GM13977 (cell line): ENCODE measurements at regions not wholly inside any gene's neighbourhood (a gene's known extent, or its start where the extent isn't known, plus 50 kb on each side); places are given as distances from the start of the nearest gene placed in this dataset.
A peak's percentile ranks its signal among the peaks of the same experiment; 100 is the strongest.

Source experiments
- DNase-seq: peaks from one replicate; pipeline ENCODE4 v3.0.0; 2012; ENCODE audit warnings: low spot score
- in situ Hi-C: fragments of 300-500 bp; cut with MboI; formaldehyde crosslinking; loops from one replicate; pipeline ENCODE4 v1.12.0; 2022; ENCODE audit warnings: low sequenced_read_pairs, low pct_unique_long_range_greater_than_20kb, mixed read lengths, inconsistent platforms; ENCODE audit not compliant: unreplicated experiment
- TF ChIP-seq, protein P1 (sequence below): IDR thresholded peaks from 2 replicates; pipeline ENCODE4 v1.5.1; 2012; ENCODE audit warnings: mild to moderate bottlenecking, control low read depth; ENCODE audit not compliant: insufficient read depth; ENCODE audit errors: extremely low read depth, missing control alignments

DNA sequence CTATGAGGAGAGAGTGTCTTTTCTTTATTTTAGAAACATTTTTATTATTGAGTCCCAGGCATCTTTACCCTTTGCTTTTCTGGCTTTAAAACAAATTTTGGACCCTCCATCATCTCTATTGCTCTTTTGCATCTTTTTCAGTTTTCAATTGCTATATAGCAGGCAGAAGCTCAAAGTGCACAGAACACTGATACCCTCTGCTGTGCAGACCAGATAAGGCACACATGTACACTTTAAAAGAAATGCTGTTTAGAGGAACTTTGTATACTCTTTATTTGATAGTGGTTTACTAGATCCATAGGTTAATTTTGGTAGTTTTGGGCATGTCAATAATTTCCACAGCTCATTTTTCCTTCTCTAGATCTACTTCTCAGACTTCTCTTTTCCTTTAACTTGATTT, 324.2 kb downstream of the SH2D4B start:
- TF ChIP-seq, protein P1, sequence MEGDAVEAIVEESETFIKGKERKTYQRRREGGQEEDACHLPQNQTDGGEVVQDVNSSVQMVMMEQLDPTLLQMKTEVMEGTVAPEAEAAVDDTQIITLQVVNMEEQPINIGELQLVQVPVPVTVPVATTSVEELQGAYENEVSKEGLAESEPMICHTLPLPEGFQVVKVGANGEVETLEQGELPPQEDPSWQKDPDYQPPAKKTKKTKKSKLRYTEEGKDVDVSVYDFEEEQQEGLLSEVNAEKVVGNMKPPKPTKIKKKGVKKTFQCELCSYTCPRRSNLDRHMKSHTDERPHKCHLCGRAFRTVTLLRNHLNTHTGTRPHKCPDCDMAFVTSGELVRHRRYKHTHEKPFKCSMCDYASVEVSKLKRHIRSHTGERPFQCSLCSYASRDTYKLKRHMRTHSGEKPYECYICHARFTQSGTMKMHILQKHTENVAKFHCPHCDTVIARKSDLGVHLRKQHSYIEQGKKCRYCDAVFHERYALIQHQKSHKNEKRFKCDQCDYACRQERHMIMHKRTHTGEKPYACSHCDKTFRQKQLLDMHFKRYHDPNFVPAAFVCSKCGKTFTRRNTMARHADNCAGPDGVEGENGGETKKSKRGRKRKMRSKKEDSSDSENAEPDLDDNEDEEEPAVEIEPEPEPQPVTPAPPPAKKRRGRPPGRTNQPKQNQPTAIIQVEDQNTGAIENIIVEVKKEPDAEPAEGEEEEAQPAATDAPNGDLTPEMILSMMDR, result peak; percentile 22
- DNase-seq, result no peak
- in situ Hi-C loops, result no loop called here

DNA sequence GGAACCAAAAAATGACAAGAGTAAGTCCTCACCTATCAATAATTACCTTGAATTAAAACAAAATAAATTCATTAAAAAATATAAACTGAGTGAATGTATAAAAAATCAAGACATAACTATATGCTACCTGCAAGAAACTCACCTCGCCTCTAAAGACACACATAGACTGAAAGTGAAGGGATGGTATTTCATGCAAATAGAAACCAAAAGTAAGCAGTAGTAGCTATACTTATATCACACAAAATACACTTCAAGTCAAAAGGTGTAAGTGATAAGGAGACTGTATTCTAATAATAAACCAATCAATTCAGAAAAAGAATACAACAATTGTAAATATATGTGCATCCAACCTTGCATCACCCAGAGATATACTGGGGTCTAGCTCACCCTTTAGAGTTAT, 332.6 kb downstream of the SH2D4B start:
- TF ChIP-seq, protein P1, result no peak
- no peak for DNase-seq
- in situ Hi-C loops, result no loop called here

DNA sequence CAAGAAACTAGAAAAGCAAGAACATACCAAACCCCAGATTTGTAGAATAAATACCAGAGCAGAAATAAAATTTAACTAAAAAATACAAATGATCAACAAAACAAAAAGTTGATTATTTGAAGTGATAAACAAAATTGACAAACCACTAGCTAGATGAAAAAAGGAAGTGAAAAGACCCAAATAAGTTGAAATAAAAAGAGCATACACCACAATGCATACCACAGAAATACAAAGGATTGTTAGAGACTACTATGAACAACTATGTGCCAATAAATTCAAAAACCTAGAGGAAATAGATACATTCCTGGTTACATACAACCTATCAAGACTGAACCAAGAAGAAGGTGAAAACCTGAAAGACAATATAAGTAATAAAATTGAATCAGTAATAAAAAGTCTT, 333.4 kb downstream of the SH2D4B start:
- no peak for DNase-seq
- TF ChIP-seq, protein P1, result no peak
- in situ Hi-C loops, result no loop called here

GRCh38 chr10:80878330-80878729, 340.6 kb downstream of the SH2D4B start:
- DNase-seq, result no peak
- in situ Hi-C loops, result no loop called here
- TF ChIP-seq, protein P1, result no peak

DNA sequence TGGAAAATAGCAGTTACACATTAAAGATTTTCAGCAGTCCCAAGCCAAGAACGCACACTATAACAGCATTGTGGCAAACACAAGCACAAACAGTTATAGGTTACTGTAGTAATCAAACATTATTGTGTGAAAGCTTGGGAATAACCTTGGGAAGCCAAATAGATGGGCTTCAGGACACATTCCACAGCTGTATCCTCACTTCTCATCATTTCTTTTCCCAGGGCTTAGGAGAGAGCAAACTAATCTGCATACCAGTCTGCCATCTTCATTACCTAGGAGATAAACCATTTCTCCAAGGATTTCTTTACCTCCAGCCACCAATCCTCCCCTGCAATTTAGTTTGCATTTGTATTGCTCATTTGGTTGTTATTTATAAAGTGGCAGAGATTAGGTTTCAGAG, 352.4 kb downstream of the SH2D4B start:
- TF ChIP-seq, protein P1, result no peak
- no peak for DNase-seq
- in situ Hi-C loops, result no loop called here

DNA sequence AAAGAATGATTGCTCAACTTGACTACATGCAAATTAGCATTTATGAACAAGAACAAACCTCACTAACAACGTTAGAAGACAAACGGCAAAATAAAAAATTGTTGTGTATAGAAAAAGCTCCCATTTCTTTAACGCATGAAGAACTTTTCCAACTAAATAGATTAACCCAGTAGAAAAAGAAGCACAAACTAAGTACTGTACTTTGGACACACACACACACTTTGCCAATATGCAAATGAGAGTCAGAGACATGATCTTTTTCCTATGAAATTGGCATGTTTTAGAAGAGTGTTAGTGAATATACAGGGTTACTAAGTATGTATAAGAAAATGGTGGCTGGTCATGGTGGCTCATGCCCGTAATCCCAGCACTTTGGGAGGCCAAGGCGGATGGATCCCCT, 355.6 kb downstream of the SH2D4B start:
- DNase-seq, result no peak
- in situ Hi-C loops, result no loop called here
- TF ChIP-seq, protein P1, result no peak

- in situ Hi-C loops, result no loop called here
- TF ChIP-seq, protein P1, result no peak
- no peak for DNase-seq
Measured at GRCh38 chr10:80894311-80894791, 356.6 kb downstream of the SH2D4B start.
